Midbrain (tissue), 1 donor: ENCODE measurements at regions not wholly inside any gene's neighbourhood (a gene's known extent, or its start where the extent isn't known, plus 50 kb on each side); places are given as distances from the start of the nearest gene placed in this dataset.

Experiments used
- DNase-seq: peaks from one replicate; lab custom pipeline; 2025; lab: John Stamatoyannopoulos, UW

DNA sequence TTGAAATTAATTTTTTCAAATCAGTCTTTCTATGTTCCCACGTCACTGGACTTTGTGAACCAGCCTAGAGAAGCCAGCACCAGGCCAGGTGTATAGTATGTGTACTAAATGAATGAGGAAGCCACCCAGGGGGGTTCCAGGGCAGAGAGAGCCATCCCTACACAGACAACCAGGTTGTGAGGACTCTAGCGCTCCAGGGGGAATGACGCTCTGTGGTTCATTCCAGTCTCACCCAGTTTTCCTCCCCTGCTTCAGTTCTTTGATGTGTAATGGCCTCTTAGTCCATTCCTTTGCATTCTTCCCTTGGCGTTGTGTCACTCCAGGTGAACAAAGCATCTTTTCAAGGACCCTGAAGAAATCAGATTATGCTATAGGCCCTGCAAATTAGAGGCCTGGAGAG lies 330.6 kb downstream of the NSG2 start:
- DNase-seq, result no peak

DNA sequence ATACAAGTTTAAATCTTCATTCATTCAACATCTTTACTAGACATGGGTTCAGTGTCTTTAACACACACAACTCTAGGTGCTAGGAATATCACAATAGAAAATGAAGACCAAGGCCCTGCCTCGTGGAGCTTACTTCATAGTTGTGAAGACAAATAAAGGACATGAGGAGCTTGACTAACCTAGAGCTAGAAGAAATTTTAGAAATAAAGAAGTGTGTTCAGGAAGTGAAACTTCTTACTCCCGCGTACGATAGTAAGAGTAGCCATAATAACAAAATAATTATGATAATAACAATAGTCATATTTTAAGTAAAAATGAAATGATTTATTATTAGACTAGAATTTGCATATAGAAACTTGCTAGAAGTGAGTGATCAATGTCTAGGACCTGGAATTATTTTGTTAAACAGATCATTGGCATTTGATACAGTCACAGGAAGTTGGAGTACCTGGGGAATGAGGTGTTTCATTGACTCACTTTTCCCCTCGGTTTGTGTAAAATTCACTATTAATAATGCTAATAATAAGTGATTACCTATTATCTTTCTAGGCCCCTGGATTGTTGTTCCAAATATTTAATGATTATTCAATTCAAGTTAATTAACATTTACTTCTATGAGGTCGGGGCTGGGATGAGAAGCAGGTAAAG lies 331.3 kb downstream of the NSG2 start:
- DNase-seq, result no peak

DNA sequence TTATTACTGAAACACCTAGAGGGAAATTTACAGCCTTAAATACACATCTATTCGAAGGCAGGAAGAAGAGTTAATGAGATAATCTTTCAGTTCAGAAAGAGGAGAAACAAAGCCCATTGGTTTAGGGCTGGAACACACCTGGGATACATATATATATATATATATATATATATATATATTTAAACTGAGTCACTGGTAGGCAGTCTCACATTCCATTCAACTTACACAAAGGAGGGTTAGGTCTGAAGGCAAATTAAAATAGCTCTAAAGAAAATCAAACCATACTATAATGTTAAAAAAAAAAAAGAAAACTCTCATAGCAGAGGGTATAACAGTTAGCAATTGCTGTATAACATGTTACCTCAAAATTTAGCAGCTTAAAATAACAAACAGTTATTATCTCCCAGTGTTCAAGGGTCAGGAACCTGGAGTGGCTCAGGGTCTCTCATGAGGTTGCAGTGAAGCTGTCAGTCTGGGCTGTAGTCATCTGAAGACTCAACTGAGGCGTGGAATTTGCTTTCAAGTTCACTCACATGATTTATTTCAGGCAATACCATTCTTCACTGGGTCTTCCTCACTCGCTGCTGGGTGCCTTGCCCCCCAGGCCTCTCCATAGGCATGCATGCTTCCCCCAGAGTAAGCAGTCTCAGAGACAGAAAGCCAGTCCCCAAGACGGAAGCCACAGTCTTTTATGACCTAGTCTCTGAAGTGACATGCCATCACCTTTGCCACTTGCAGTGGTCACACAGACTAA lies 332.8 kb downstream of the NSG2 start:
- DNase-seq, result no peak

DNA sequence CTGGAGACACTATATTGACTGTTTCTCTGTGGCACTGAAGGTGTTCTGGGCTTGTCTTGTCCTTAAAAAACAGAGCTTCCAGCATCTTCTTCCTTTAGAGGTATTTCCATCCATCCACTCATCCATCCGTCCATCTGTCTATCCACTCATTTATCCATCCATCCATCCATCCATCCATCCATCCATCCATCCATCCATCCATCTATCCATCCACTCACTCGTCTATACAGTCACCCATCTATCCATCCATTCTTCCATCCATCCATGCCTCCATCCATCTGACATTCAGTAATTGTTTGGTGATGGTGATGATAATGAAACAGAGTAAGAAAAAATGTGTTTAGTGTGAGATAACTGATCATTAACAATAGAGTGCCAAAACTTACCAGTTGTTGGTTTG lies 334.8 kb downstream of the NSG2 start:
- DNase-seq, result no peak

DNA sequence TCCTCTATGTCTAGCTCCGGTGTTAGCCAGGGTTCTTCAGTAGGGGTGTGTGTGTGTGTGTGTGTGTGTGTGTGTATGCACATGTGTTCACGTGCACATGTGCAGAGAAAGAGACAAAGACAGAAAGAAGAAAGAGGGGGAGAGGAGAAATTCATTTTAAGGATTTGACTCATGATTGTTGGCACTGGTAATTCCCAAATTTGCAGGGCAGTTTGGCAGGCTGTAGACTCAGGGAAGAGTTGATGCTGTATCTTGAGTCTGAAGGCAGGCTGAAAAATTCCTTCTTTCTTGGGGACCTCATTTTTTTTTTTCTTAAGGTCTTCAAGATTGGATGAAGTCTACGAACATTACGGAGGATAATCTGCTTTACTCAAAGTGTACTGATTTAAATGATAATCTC lies 335.7 kb downstream of the NSG2 start:
- DNase-seq, result no peak

DNA sequence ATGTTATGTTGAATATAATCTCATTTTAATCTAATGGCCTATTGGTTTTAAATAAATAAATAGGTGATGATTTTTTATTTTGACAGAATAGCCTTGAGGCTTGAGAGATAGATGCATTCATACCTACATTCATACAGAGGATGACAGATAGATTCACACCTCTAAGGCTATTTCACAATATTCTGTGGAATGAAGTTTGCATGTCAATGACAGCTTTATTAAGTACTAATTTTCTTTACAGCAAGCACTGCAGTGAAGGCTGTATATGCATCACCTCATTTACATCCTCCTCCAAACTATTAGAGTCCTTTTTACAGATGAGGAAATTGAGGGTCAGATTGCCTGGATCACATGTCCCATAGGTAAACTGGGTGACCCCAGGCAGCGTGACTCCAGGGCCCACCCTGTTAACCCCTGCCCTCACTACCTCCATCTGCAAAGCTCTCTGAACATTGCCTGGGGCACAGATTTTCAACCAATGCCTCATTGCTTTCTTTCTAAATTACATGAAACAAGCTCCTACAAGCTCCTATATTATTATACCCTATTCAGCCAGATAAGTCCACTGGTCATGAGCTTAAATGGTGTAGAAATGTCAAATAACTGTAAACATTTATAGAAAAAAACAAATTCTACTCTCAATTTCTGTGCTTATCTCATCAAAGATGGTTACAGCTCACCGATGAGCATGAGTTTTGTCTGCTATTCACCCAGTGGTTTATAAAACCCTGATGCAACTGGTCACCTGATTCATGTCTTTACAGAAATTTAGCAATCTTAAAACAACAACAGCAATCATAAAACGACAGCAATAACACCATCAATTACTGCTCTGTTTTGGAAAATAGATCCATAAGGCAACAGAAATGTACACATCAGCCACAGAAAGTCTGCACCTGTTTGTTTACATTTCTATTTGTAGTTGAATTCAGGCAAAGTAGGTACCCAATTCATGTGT lies 338.0 kb downstream of the NSG2 start:
- DNase-seq, result no peak

DNA sequence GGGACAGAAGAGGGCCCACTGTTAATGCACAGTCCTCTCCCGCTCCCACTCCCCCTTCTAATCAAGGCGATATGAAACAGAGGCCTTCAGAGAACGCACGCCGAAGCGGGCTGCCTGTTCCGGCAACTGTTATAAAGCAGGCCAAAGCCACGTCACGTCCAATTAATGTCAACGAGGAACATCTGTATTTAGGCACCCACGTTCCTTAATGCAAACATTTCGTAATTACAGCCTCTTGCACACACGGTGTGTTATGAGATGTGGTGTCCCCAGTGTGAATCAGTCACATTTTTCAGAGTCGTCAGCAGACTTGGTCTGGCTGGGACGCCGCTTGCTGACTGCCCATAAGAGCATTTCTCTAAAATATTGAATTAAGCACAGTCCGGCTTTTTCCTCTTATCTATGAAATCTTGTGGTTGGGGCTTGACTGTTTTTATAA lies 339.0 kb downstream of the NSG2 start:
- no peak for DNase-seq

DNA sequence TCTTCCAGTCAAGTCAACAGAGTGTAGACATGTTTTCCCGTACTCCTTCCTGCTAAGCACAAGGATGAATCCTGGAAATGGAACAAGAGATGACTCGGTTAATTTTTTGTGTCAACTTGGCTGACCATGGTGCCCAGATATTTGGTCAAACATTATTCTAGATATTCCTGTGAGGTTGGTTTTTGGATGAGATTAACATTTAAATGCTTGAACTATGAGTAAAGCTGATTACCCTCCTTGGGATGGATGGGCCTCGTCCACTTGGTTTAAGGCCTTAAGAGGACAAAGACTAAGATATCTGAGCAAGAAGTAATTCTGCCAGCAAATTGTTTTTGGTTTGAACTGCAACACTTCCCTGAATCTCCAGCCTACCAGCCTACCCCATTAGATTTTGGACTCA lies 338.1 kb upstream of the MSX2 start:
- no peak for DNase-seq

DNA sequence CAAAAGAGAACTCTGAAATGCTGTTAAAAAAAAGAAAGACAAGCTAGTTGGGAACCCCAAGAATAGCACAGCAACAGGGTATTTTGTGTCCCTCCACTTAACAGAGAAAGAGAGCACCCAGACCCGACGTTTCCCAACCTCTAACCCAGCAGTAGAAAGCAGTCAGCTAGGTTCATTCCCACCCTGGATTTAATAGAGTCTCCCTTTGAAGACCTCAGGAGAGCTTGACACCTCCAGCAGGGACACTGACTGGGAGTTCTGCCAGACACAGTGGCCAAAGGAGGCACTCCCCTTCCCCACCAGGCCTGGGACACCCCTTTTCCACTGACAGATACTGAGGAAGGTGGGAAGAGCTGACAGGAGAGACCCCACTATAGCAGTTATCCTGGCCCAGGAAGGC lies 337.5 kb upstream of the MSX2 start:
- DNase-seq, result no peak

DNA sequence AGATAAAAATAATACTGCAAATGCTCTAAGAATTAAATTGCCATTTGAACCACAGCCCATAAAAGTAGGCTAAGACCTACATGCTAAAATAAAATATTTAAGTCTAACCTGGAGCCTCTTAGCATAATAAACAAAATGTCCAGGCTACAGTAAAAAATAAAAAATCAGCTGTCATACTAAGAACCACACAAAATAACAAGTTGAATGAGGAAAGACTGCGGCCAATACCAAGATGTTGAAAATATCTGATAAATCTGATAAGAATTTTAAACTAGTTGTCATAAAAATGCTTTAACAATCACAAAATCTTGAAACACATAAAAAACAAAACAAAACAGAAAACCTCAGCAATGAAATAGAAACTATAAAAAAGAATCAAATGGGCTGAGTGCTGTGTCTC lies 336.9 kb upstream of the MSX2 start:
- no peak for DNase-seq

DNA sequence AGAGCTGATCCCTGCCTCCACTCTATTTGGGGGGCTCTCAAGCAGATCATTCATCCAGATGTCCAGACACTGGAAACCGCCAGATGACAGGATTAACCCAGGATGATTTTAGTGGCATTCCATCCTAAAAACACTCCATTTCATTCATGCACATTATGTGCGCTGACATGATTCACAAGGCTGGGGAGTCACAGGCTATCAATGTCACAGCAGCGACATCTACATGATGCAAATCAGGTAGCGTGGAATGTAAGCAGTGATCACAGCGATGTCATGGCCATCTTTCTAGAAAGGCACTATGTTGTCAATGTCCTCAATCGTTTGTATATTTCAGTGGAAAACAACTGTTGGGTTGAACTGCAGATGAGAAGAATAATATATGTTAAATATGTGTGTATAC lies 331.5 kb upstream of the MSX2 start:
- DNase-seq, result no peak

DNA sequence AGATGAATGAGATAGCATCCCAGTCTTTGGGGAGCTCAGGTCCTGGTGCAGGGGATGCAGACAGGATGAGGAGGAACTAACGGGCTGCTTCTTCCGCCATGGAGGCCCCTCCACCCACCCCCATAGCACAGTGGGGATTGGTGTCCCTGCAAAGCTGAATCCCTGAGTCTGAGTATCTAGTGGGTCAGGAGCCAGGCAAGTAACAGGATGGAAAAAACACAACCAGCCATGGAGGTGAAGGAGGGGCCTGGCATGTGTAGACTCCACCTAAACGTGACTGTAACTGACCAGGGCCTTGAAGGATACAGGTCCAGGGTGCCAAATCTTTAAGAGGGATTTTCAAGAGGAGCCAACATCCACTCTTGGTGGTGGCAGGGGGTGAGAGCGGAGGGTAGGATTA lies 327.8 kb upstream of the MSX2 start:
- no peak for DNase-seq

DNA sequence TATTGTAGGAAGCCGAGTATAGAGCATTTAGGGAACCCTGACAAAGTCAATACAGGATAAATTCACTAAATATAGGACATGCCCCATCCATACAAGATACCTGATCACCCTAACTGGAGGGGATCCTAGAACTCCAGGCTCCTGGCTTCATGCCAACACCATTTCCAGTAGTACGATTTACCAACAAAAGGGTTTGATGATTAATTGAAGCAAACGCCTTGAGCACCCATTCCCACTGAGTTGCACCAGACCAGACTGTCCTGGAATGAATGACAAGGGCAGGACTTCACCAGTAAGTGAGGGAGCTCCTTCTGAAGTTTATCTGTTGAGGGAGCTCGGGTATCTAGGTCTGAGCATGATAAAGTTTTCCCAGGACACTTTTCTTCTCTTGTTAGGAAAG lies 327.2 kb upstream of the MSX2 start:
- DNase-seq, result no peak

DNA sequence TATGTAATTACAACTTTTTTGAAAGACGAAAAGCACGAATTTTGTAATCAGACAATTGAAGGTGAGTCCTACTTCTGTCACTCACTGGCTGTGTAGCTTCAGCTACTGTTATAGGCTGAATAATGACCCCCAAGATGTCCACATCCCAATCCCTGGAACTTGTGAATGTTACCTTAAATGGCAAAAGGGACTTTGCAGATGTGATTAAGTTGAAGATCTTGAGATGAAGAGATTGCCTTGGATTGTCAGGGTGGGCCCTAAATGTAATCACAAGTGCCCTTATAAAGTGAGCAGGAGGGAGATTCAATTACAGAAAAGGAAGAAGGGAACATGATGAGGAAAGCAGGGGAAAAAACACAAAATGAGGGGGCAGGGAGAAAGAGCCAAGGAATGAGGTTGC lies 326.2 kb upstream of the MSX2 start:
- DNase-seq, result no peak

DNA sequence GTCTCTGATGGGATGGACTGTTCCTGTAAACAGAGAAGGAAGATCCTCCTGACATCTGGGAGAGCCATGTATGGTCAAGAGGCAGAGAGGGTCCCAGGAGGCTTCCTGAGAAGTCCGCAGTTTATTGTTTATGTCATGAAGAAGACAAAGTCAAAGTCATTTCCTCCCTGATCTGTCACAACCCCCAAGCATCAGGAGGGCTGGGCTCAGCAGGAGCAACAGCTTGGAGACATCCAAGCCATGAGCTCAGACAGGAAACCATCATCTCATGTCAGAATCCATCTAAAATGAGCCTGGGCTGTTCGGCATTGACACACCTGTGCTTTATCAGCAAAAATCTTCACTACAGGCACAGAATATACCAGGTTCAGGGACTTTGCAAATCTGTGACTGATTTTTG lies 325.0 kb upstream of the MSX2 start:
- no peak for DNase-seq

DNA sequence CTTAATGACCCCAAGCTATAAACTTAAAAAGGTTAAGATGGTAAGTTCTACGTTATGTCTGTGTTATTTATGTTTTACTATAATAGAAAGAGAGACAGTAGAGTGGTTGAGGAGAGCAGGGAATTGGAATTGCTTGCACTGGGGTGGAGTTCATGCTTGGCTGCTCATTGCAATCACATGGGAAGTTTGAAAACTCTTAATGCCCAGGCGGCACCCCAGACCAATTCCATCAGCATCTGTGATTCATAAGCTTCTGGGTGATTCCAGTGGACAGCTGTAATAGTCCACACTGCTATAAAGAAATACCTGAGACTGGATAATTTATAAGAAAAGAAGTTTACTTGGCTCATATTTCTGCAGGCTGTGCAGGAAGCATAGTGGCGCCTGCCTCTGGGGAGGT lies 323.9 kb upstream of the MSX2 start:
- DNase-seq, result no peak

DNA sequence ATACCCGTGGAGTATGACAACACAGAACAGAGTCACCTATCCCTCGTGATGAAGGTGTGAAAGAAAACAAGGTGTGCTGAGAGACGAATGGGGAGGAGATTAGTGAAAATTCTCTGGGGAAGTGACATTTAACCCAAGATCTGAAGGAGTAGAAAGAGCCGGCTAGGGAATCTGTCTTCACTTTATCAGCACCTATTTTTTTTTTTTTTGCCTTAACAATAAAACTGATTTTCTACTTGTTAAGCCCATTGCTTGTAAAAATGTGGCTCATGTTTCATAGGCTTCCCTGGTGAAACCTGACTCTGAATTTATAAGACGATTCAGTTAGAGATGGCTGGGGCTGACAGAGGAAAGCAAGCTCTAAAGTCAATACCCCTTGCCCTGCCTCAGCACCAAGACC lies 322.6 kb upstream of the MSX2 start:
- DNase-seq, result no peak

DNA sequence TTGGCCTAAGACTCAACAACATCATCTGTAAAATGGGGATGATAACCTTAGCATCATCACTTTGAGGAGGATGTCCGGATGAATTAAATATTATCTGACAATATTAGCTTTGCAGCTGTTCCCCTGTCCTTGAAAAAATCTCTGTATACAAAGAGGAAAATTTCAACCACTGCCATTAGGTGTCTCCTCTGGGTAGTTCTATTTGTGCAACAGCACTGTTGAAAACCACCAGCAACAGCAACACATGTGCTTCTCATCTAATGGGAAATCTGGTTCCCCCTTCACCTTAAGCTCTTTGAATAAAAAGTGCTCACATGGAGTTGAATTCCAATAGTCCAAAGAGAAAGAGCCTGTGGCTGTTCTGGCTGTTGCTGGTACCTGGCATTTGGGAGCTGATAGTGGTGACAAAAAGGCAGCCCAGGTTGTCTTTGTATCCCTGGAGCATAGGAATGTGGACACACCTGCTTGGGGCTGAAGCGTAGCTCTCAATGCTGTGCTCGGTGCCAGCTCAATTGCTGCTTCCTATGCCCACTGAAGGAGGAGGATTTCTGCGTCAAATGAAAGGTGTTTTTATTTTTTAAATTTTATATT lies 322.1 kb upstream of the MSX2 start:
- no peak for DNase-seq

DNA sequence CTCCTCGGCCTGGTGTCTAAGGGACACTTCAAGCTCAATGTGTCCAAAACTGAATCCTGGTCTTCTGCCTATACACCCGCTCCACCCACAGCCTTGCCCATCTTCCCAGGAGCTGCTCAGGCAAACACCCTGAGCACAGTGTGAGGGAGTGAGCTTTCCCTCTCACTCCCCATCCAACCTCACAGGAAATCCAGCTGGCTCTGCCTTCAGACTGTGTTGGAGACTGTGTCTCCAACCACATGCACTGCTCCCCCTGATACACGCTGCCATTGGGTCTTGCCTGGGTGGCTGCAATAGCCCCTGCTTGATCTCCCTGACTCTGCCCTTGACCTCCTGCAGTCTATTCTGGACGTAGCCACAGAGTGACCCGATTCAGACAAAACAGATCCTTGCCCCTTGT lies 319.5 kb upstream of the MSX2 start:
- no peak for DNase-seq

DNA sequence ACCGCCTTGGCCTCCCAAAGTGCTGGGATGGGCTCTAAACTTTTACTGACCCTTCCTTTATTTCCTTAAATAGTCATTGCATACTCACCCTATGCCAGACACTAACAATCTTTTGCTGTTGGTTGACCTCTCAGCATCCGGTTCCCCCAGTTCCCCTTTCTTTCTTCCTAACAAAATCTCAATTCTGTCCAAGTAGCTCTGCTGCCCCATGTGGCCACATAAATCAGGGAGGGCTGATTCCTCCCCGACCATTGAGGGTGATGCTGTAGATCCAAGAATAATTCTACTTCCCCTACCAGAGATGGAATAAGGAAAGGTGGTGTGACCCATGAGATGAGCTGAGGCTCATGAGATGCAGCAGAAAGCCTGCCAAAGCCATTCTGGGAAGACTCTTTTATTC lies 315.3 kb upstream of the MSX2 start:
- DNase-seq, result no peak

DNA sequence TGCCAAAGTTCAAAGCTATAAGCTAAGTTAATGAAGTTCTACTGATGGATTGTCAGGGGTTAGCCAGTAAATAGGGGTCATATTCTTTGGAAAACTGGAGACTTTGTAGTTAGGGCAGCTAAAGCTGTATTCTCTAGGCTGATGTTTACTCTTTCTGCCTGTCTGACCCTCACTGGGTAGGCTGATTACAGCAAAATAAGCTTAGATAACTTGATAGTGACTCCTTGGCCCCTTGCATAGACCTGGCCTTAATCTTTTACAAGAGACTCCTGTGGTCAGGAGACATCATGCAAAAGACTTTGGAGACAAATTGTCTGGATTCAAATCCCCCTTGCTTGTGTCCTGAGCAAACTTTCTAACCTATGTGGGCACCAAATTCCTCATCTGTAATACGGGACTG lies 314.4 kb upstream of the MSX2 start:
- no peak for DNase-seq

DNA sequence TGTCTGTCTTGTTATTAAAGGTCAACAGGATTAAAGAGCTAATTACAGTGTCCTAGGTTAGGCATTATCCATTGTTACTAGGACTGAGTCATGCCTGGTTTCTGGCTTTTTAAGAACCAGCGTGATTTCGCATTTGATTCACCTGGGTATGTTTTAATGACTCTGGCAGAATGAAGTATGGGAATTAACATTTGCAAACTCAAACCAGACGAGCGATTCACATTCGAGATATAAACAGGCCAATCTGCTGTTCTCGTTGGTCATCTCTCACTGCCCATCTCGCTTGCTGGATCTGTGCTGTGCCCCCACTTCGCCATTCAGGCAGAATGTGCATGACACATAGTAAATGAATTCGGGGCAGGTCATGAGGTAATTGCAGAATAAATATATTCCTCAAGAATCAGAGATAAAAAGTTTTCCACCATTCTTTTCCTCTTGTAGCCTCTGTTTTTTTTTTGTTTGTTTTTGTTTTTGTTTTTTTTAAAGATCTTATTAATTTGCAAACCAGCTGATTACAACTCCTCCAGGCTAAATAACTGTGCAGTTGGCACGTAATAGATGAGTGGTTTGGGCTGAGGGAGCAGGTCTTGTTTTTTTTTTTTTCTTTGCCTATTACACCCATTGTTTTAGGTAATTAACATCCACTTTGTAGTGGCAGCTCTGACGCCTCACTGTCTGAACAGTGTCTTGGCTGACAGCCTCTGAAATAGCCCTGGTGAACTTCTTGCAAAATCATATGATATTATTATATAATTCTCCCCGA lies 313.5 kb upstream of the MSX2 start:
- no peak for DNase-seq
